ENCODE measurements at regions not wholly inside any gene's neighbourhood (a gene's known extent, or its start where the extent isn't known, plus 50 kb on each side); places are given as distances from the start of the nearest gene placed in this dataset.

DNA sequence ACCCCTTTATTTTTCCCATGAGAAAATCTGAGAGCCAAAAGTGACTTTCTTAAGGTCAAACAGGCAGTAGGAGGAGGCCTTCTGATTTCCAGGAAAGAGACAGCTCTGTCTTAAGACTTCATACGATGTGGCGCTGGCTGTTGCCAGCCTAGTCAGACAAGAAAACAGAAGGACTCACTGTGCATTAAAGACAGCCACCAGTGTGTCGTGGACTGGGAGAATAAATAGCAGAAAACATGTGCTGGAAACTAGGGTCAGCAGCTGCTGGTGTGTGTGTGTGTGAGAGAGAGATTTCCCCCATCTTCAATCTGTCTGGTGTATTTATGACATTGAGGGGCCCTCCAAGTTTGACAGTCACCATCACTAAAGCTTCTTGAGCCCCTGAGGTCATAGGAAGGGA is 708.6 kb upstream of the TMEM132C start:
- no peak overlapping the region for H3K4me3 ChIP-seq
- no peak overlapping the region for H3K27ac ChIP-seq

DNA sequence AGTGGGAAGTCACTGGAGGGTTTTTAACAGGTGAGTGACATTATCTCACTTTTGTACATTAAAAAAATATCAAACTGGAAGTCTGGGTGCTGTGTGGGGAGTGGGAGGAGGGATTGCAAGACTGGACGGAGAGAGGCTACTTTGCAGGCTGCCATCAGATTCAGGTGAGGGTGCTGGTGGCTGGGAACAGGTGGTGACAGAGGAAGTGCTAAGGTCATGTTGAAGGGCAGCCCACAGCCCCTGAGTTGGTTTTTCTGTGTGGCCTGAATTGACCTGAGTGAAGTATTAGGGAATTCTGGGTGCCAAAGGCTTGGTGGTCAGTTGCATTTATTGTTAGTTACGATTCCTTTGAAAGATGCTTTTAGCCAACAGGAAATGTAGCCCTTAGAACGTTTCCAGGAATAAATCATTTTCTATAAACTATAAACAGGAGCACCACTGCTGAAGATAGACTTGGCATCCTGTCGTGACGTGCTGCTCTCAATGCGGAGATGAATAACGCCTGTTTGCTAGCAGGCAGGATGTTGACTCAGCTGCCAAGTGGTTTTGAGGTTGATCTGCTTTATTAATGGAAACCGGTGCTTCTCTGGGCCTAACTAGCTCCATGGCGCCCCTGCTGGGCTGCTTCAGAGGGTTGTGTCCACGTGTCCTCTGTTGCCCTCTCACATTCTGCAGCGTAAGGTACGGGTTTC is 707.5 kb upstream of the TMEM132C start:
- Histone ChIP-seq H3K27ac (peak overlapping the region in 3 of 21 experiments; percentile 22 to 36 (median 24)), H3K4me3 (no peak overlapping the region)

DNA sequence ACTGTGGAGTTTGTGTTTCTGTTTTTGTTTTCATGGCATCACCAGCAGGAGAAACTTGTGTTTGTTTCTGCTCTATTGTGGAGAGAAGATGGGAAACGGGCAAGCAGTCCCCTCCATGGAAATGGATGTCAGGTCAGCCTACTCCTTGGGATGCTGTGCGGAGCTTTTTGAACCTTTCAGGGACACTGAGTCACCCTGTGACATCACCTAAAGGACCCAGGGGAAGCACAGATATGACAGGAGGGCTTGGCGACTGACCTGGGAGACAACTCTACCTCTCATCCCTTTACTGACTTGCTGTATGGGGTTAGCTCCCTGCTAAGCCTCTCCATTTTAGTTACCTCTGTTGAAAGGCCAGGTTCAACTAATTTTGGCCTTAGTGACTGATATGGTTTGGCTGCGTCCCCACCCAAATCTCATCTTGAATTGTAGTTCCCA is 706.9 kb upstream of the TMEM132C start:
- Histone ChIP-seq H3K4me3 (no peak overlapping the region), H3K27ac (peak overlapping the region in 2 of 21 experiments; percentile 17 to 22)

DNA sequence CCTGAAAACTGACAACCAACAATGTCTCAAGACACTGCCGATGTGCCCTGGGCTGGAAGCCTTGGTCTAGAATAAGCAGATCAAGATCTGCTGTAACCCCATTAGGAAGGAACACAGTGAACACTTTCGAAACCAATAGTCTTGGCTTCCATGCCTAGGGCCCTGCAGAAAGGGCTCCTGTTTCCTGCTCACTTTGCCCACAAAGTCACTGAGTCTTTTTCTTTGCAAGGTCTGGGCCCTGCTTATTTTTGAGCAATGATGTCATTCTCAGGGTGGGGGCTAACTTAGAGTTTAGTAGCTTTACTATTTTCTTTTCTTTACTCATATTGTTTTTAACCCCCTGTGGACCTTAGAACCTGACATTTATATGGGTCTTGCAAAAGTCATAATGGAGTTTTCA is 704.2 kb upstream of the TMEM132C start:
- Histone ChIP-seq H3K27ac (no peak overlapping the region), H3K4me3 (no peak overlapping the region)

DNA sequence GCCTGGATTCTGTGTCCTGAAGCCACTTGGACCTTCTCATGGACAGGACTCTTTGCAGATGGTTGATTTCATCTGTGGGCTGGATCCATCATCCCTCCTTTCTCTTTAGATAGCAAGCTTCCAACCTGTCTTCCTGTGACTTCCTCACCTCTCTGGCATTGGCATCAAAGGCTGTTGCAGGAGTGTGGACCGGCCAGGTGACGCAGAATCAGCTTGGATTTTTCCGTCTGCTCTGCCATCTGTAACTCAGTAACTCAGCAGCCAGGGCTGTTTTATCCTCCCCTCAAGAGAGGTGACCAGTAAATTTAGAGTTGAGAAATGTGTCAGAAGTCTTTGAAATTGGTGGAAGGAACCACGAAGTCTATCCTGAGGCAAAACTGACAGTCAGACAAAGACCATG is 701.7 kb upstream of the TMEM132C start:
- Histone ChIP-seq H3K27ac (no peak overlapping the region), H3K4me3 (no peak overlapping the region)

DNA sequence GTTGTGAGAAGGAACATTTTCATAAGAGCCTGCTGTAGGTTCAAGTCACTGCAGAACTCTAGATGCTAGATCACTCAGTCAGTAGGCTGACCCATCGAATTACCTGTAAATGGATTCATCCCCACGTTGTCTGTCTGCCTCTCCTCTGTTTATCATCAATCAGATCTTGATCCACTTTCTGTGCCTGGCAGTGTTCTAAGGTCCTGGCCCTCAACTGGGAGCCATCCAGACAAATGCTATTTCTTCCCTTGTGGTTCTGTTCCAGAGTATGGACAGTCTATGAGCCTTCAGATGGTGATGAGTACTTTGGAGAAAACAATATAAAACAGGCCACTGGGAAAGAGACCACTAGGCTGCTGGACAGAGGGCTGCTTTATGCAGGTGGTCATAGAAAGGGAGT is 699.4 kb upstream of the TMEM132C start:
- no peak overlapping the region for H3K27ac ChIP-seq
- no peak overlapping the region for H3K4me3 ChIP-seq

DNA sequence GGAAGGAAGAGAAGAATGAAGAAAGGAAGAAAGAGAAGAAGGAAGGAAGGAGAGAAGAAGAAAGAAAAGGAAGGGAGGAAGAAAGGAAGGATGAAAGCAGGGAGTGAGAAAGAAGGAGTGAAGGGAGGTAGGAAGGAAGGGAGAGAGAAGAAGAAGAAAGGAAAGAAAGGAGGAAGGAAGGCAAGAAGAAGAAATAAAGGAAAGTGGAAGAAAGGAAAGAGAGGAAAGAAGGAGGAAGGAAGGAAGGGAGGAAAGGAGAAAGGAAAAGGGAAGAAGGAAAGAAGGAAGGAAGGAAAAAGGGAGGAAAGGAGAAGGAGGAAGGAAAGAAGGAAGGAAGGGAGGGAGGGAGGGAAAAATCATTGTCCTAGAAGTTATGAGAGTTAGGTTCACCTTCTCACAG is 696.6 kb upstream of the TMEM132C start:
- Histone ChIP-seq H3K27ac (no peak overlapping the region), H3K4me3 (no peak overlapping the region)

DNA sequence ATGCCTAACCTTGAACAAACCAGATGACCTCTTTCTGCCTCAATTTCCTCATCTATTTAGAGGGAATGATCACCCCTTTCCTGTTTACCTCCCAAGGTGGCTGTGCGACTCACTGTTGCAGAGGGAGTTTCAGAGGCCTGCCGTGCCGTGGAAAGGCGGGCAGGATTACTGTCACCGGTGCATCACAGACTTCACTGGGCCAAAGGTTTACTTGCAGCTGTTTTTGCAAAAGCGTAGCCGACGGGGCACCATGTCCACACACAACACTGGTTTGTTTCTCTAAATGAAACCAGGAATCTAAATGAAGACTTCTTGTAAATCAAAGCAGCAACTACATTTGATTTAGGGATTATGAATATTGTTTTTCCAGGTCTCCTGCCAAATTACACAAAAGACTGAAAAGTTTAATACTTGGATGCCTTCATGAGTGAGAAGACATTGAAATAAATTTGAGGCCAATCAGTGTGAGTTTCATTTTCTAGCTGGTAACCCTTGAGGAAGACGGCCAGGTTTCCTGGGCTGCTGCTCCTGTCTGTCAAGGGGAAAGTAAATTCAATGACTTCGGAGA is 696.1 kb upstream of the TMEM132C start:
- H3K27ac ChIP-seq, result no peak overlapping the region
- H3K4me3 ChIP-seq, result no peak overlapping the region

DNA sequence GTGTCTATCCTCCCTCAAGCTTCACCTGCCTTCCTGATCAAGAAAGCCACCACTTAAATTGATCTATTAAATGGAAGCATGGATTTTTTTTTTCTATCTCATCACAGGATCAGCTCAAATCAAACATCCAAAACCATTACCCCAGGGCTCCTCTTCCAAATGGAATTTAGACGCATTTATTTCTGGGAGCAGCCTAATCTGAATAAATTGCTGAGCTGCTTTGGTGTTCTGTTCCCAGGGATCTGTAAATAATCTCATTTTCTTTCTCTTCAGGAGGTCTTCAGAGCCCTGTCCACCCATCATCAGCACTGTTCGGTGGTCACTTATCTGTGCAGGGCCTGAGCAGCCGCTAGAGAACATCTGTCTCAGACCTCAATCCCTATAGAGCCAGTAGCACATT is 695.4 kb upstream of the TMEM132C start:
- no peak overlapping the region for H3K4me3 ChIP-seq
- no peak overlapping the region for H3K27ac ChIP-seq

DNA sequence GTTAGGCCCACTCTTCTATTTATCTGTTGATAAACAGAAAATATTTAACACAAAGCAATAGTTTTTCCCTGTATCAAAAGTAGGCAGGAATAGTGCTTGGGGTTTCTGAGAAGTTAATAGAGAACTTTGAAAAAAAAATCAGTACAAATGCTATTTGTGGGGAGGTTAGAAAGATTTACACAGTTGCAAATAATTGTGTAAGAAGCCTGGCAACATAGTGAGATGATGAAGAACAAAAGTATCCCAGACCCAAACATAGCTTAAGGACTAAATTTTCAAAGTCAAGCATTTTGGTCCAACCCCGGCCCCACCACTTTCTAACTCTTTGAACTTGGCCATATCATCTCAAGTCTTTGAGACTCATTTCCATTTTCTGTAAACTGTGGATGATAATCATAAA is 687.5 kb upstream of the TMEM132C start:
- Histone ChIP-seq H3K27ac (no peak overlapping the region), H3K4me3 (no peak overlapping the region)

DNA sequence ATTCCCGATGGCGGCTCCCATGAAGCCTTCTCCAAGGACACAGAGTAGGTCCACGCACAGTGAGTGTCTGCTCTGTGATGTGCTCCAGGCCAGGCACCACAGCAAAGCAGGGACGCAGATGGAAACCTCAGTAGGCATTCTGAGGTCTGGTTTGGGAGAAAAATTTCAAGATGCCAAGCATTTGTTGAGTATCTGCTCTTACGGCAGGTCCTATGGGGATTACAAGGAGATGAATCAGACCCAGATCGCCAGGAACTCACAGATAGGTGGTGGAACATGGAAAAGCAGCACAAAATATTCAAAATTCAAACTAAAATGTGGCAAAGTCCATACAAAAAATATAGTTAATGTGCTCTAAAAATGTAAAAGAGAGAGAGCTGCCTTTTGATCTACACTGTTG is 684.9 kb upstream of the TMEM132C start:
- H3K27ac ChIP-seq, result no peak overlapping the region
- no peak overlapping the region for H3K4me3 ChIP-seq

DNA sequence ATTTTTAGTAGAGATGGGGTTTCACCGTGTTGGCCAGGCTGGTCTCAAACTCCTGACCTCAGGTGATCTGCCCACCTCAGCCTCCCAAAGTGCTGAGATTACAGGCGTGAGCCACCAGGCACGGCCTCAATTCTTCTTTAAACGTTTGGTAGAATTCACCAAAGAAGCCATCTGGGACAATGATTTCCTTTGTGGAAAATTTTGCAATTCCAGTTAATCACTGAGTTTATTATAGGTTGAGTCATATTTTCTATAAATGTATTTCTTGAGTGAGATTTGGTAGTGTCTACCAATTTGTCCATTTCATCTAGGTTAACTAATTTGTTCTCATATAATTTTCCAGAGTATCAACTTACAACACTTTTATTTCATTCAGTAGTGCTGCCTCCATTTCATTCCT is 683.9 kb upstream of the TMEM132C start:
- no peak overlapping the region for H3K4me3 ChIP-seq
- H3K27ac ChIP-seq, result no peak overlapping the region

DNA sequence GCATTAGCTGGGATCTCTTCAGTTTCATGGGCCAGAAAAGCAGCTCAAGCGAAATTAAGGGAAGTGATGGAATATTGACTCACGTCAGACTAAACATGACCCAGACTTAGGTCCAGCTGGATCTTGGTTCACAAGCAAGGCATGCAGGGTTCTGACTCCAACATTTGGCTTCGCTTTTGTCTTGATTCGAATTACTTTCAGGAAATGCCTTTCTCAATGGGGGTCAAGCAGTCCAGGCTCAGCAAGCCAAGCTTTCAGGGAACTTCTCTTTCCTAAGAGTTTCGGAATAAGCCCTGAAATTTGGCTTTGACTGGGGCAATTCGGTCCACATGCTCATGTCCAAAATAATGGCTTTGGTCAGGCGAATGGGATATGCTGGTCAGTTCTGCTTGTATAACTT is 678.7 kb upstream of the TMEM132C start:
- Histone ChIP-seq H3K4me3 (no peak overlapping the region), H3K27ac (peak overlapping the region in 3 of 21 experiments; percentile 3 to 26 (median 11))

DNA sequence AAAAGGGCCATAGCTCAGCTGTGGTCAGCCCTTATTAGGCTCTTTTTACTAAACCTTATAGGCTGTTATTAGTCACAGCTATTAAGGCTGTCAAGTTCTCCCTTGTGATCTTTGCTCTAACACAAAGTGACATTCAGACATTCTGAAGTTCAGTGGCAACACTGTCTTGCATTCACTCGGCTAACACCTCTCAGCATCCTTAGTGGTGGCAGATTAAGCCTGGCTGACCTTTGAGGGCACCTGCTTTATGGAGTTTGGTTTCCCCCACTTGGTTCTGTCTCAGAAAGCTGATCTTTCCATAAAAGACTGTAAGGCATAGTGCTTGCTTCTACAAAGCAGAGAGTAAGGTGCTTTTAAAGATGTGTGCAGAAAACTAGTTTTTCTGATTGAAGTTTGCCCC is 677.4 kb upstream of the TMEM132C start:
- Histone ChIP-seq H3K4me3 (no peak overlapping the region), H3K27ac (no peak overlapping the region)

DNA sequence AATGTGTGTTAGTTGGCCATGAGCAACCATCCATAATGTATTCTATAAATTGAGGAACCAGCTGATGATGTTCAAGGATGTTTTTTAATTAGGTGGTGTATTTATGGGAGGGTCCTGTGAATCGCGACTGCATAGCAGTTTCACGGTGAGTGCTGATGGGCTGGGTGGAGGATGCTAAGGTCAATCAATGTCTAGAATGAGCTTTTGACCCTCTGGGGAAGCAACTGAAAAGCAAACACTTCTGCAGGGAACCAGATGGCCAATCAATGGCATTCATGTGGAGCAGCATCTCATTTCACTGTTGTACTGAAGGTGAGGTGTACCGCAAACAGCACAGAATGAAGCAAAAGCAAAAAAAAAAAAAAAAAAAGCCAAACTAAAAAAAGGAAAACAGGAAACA is 676.1 kb upstream of the TMEM132C start:
- no peak overlapping the region for H3K27ac ChIP-seq
- H3K4me3 ChIP-seq, result no peak overlapping the region

DNA sequence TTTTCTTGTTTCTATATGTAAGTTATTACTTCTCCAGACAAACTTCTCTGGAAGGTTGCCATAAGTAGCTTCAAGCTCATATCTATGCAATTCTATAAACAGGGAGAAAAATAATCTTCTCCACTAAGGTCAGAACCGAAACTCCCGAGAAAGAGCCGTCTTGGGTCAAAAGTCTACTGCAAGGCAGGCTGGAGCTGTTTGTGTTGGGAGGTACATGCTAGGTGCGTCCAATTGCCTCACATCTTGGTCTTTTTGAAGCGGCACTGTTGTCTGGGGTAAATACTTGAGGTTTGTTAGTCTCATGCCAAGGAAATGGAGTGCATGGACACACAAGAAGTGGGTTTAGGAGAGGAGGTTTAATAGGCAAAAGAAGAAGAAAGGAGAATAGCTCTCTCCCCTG is 674.7 kb upstream of the TMEM132C start:
- Histone ChIP-seq H3K27ac (no peak overlapping the region), H3K4me3 (no peak overlapping the region)

DNA sequence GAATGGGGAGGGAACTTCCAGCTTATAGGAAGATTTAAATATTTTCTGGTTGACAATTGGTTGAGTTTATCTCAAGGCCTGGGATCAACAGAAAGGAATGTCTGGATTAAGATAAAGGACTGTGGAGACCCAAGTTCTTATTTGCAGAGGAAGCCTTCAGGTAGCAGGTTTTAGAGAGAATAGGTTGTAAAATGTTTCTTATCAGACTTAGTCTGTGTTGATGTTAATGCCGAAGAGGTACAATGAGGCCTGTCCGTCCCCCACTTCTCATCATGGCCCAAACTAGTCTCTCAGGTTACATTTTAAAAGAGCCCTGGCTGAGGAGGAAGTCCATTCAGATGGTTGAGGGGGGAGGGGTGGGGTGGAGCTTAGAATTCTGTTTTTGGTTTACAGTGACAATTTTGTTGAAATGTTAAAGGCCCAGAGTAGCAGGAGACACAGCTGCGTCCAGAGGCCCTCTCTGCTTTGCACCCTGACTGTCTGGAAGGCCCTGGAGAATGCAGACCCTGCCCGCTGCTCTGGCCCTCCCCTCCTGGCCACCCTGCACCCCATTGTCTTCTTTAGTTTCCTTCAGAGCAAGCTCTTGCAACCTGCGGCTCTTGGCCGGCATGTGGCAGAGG is 672.5 kb upstream of the TMEM132C start:
- no peak overlapping the region for H3K27ac ChIP-seq
- H3K4me3 ChIP-seq, result no peak overlapping the region

DNA sequence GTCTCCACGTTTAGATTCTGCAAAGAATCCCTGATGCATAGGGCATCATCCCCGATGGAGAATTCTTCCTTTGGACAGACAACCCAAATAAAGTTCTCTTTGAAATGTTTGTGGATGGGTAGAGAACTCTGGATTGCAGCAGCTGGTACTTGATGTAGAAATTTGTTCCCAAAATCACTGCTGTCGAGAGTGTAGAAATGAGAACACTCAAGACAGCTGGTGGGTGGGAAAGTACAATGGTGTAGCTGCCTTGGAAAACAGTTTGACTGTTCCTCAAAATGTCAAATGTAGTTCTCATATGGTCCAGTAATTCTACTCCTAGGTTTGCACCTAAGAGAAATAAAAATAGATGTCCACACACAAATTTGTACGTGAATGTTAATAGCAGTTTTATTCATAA is 671.5 kb upstream of the TMEM132C start:
- H3K27ac ChIP-seq, result no peak overlapping the region

DNA sequence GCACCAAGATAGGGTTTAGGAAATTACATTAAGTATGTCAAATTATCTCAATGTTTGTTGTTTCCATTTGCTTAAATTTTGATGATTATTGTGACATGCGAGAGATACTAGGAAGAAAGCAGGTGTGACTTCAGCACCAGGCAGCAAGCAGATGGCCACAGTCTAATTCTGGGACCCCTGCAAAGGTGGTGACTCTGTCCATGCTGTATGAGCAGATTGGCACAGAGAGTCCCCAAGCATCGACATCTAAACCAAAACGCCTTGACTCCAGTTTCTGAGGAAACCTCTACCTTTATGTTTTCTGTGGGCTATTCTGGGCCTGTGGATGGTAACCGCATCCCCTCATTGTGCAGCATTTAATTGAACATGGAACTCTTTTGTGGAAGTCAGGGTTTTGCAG is 670.1 kb upstream of the TMEM132C start:
- no peak overlapping the region for H3K4me3 ChIP-seq
- H3K27ac ChIP-seq, result no peak overlapping the region

More for the DNA sequence above, 671.5 kb upstream of the TMEM132C start:
- no peak overlapping the region for H3K4me3 ChIP-seq

DNA sequence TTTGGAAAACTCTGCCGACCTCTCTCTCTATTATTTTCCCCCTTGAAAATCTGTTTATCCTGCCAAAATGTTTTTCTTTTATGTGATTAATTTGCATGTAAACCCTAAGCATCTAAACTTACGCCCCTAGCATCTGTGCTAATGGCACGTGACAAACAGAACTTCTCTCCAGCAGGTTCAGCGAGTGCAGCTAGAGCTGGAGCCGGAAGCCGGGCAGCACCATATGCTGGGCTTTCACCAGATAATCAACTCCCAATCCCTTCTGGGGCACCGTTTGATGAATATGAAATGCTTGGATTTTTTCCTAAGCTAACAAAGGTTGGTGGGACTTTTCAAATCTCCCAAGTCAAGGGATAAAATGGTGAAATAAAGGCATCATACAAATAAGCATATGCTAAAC is 667.5 kb upstream of the TMEM132C start:
- H3K27ac ChIP-seq, result no peak overlapping the region

DNA sequence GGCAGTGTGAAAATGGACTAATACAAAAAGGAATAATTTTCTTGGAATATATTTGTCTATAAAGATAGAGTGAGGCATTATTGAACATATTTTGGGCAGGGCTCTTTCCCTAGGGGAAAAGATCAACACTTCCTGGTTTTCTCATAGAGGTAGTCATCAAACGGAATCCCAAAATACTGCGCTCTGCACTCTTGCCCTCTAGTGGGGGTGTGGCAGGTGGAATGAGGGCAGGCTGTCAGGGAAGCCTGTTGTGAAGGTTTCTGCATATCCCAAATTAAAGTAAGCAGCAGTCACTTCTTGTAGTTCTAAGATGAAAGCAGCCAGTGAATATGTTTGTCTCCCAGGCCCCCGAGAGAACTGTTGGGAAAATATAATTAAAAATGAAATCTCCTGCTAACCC is 666.8 kb upstream of the TMEM132C start:
- H3K27ac ChIP-seq, result no peak overlapping the region

More for the DNA sequence above, 667.5 kb upstream of the TMEM132C start:
- no peak overlapping the region for H3K4me3 ChIP-seq

More for the DNA sequence above, 666.8 kb upstream of the TMEM132C start:
- no peak overlapping the region for H3K4me3 ChIP-seq

All from skin epidermis (tissue), 12 donors.